ENCODE measurements at regions not wholly inside any gene's neighbourhood (a gene's known extent, or its start where the extent isn't known, plus 50 kb on each side); places are given as distances from the start of the nearest gene placed in this dataset.
"Not testable (repeated sequence)": the region's sequence is repeated elsewhere in the genome, so short reads cannot be mapped to it uniquely, and the experiment has no call there.

- DNase-seq (ENCODE audit: low read depth); H3K4me3 ChIP-seq (ENCODE audit: low read depth, low read length): not testable (repeated sequence)
Measured at GRCh38 chr22:15772337-15772736, 82.5 kb downstream of the POTEH start.

- not testable (repeated sequence) for DNase-seq (ENCODE audit: low read depth); H3K4me3 ChIP-seq (ENCODE audit: low read depth, low read length)
Measured at GRCh38 chr22:15775118-15775517, 85.3 kb downstream of the POTEH start.

DNA sequence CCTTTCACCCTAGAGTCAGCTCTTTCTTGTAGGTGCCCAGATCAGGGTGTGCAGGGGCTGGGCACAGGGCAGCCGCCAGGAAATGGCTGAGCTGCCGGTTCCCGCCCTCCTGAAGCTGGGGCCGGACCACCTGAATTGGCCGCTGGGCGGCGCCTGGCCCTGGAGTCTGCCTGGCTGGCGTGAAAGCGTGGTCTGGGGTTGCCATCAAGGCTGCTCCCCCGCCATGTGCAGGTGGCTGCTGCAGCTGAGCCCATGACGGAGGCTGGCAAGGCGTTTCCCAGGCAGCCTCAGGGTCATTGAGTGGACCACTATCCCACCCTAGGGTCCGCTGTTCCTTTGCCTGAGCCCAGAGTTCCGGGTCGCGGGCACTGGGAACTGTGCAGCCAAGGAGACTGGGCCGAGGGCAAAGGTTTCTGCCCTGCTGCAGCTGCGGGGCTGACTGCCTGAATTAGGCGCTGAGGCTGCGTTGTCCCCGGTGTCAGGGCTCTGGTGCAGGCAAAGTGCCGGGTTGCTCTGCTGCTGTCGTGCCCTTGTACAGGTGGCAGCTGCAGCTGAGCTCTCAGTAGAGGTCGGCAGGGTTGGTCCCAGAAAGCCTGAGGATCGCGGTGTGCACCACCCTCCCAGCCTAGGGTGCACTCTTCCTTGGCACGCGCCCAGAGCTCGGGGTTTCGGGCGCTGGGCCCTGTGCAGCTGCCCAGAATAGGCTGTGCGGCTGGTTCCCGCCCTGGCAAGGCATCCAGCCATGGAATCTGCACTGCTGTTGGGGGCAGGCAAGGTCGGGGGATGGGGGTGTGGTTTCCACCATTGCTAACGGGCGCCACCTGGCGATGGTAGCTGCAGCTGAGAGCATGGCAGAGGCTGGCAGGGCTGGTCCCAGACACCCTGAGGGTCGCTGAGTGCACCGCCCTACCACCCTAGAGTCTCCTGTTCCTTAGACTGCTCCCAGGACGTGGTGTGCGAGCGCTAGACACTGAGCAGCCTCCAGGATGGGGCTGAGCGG is 86.1 kb downstream of the POTEH start:
- DNase-seq (ENCODE audit: low read depth); H3K4me3 ChIP-seq (ENCODE audit: low read depth, low read length): not testable (repeated sequence)

GRCh38 chr22:15776727-15777126 is 86.9 kb downstream of the POTEH start:
- not testable (repeated sequence) for H3K4me3 ChIP-seq (ENCODE audit: low read depth, low read length); DNase-seq (ENCODE audit: low read depth)

- not testable (repeated sequence) for DNase-seq (ENCODE audit: low read depth); H3K4me3 ChIP-seq (ENCODE audit: low read depth, low read length)
Measured at GRCh38 chr22:15777150-15777549, 87.3 kb downstream of the POTEH start.

DNA sequence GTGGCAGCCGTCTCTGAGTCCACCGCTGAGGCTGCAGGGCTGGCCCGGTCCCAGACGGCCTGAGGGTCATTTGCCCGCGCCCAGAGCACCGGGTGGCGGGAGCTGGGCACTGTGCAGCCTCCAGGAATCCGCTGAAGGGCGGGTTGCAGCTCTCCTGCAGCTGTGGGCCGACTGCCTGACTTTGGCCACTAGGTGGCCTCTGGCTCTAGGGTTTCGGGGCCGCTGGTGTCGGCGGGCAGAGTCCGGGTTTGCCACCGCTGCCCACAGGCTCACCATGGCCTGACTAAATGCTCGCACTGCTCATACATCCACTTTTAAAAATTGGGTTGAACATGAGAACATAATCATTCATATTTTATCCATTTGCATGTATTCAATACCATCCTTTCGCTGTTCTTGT is 87.7 kb downstream of the POTEH start:
- DNase-seq (ENCODE audit: low read depth); H3K4me3 ChIP-seq (ENCODE audit: low read depth, low read length): not testable (repeated sequence)

- DNase-seq (ENCODE audit: low read depth); H3K4me3 ChIP-seq (ENCODE audit: low read depth, low read length): not testable (repeated sequence)
Measured at GRCh38 chr22:15778366-15778765, 88.5 kb downstream of the POTEH start.

DNA sequence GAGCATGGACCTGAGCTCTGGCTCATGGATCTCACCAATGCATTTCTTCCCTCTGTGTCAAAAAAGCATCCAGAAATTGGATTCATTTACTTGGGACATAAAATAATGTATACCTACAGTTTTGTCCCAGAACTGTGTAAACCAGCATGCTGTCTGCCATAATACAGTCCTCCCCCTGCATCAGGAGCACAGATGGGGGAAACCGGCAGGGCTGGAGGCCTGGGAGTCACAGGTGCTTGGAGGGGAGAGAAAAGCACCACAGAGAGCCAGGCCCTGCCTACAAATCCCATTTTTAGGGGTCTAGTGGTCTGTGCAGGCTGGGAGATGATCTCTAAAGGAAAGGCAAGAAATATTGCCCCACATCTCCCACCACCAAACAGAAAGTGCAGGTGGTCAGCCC is 91.8 kb downstream of the POTEH start:
- H3K4me3 ChIP-seq (ENCODE audit: low read depth, low read length); DNase-seq (ENCODE audit: low read depth): not testable (repeated sequence)

DNA sequence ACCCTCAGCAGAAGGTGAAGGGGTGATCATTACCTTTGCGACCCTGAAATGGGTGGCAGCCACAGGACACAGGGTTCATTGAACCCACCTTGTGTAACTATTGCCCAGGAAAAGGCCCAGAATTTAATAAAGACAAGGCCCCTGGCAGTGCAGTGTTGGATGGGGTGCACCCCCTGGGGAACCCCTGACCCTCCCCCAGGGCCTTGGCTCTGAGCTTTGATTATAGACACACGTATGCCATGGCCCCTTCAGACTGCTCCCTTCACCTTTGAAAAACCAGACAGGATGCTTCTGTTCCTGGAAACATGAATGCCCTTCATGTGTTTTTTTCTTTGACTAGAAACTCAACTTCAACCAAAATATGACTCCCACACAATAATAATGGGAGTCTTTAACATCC is 93.1 kb downstream of the POTEH start:
- H3K4me3 ChIP-seq (ENCODE audit: low read depth, low read length); DNase-seq (ENCODE audit: low read depth): not testable (repeated sequence)

GRCh38 chr22:15784383-15785085 is 94.7 kb downstream of the POTEH start:
- DNase-seq (ENCODE audit: low read depth); H3K4me3 ChIP-seq (ENCODE audit: low read depth, low read length): not testable (repeated sequence)

GRCh38 chr22:15786942-15787733 is 97.3 kb downstream of the POTEH start:
- DNase-seq (ENCODE audit: low read depth); H3K4me3 ChIP-seq (ENCODE audit: low read depth, low read length): not testable (repeated sequence)

DNA sequence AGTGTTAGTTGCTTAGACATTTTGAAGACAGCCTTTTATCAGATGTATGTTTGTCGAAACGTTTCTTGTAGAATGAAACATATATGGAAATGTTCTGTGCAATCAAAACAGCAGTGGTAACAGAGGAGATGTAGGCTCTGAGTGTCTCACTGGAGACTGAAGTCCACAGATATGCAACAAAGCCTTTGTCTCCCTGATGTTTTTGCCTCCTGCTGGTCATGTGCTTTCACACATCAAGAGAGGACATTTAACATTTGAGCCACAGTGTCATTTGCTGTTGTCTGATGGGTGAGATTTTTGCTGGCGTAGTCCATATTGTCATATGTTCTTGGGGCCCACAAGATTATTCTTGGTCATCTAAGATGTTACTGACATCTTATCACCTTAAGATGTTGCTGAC is 101.7 kb downstream of the POTEH start:
- H3K4me3 ChIP-seq (ENCODE audit: low read depth, low read length); DNase-seq (ENCODE audit: low read depth): not testable (repeated sequence)

GRCh38 chr22:15799935-15800334 is 110.1 kb downstream of the POTEH start:
- DNase-seq (ENCODE audit: low read depth); H3K4me3 ChIP-seq (ENCODE audit: low read depth, low read length): not testable (repeated sequence)

DNA sequence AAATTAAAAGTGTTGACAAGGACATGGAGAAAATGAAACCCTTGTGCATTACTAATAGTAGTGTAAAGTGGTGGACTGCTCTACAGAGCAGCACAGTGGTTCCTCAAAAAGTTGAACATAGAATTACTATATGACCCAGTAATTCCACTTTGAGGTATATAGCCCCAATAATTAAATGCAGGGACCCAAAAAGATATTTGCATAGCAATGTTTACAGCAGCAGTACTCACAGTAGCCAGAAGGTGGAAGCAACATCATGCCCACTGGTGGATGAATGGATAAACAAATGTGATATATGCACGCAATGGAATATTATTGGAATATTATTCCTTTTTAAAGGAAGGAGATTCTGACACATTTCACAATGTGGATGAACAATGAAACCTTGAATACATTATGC is 121.3 kb downstream of the POTEH start:
- TF ChIP-seq CTCF (conservative IDR thresholded peaks at IDR 0.05; ENCODE audit: low read depth, low read length): peak; percentile 12
- DNase-seq (ENCODE audit: low read depth); H3K4me3 ChIP-seq (ENCODE audit: low read depth, low read length): not testable (repeated sequence)

DNA sequence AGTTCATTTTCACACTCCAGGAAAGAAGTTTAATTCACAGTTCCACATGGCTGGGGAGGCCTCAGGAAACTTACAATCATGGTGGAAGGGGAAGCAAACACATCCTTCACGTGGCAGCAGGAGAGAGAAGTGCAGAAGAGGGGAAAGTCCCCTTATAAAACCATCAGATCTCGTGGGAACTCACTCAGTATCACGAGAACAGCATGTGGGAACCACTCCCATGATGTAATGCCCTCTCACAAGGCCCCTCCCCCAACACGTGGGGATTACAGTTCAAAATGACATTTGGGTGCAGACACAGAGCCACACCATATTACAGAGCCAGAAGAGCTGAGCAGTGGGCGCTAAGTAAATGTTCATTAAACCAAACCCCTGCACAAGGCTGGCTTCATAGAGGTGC is 126.0 kb downstream of the POTEH start:
- DNase-seq (ENCODE audit: low read depth); H3K4me3 ChIP-seq (ENCODE audit: low read depth, low read length): not testable (repeated sequence)

GRCh38 chr22:15816470-15816869 is 126.6 kb downstream of the POTEH start:
- H3K4me3 ChIP-seq (ENCODE audit: low read depth, low read length); DNase-seq (ENCODE audit: low read depth): not testable (repeated sequence)

DNA sequence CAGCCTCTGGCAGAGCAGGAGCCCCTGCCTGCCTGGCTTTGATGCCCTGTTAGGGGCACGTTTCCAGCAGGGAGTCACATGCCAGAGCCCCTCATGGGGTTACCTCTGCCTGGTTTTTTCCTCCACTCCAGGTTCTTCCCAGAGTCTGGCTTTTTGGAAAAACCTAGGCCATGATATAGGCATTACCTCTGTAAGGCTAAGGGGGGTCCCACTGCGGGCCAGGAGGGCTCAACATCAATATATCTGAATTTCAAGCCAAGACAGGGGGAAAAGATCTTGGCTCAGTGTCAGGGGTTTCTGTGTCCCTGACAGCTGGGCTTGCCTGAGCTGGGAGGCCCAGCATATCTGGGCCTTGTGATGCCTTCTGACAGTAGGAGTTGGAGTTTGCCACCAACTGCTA is 127.4 kb downstream of the POTEH start:
- not testable (repeated sequence) for DNase-seq (ENCODE audit: low read depth); H3K4me3 ChIP-seq (ENCODE audit: low read depth, low read length)

DNA sequence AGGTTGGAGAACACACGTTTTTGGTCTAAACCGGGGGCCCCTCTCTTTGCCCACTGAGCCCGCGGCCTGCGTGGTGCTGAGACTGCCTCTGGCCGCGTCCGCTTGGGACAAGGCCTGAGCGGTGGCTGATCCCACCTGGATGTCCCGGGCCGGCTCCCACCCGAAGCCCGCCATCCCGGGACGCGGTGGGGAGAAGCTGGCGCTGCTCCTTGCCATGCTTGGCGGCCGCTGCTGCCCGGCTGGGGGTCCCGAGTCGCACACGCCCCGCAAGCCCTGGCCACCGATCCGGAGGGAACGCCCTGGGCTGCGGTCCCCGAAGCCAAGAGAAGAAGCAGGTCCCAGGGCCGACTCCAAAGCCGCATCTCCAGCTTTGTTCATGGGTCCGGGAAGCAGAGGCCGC is 130.1 kb downstream of the POTEH start:
- not testable (repeated sequence) for H3K4me3 ChIP-seq (ENCODE audit: low read depth, low read length); DNase-seq (ENCODE audit: low read depth)

Data from epithelial cell of proximal tubule (primary cell).